Liver (tissue), 3 donors: ENCODE measurements at regions not wholly inside any gene's neighbourhood (a gene's known extent, or its start where the extent isn't known, plus 50 kb on each side); places are given as distances from the start of the nearest gene placed in this dataset.

Experiments
- ATF3 ChIP-seq: IDR thresholded peaks from 2 replicates; pipeline ENCODE4 v1.6.1; 2016; ENCODE audit warnings: antibody characterized with exemption
- CTCF ChIP-seq: fragments of 150-350 bp; IDR thresholded peaks from 2 replicates; pipeline ENCODE4 v1.5.1; 2017; ENCODE audit warnings: improper control_type of control experiment, low read depth, low read length; ENCODE audit not compliant: missing input control
- GABPA ChIP-seq, 2 donors: IDR thresholded peaks in 1 of 2; conservative IDR thresholded peaks in 1 of 2; 2 replicates each; pipeline ENCODE4 v1.6.1; 2016; ENCODE audit warnings: antibody characterized with exemption in 2 of 2, mild to moderate bottlenecking in 1 of 2, moderate library complexity in 1 of 2
- MAX ChIP-seq: IDR thresholded peaks from 2 replicates; pipeline ENCODE4 v1.6.1; 2016; ENCODE audit warnings: antibody characterized with exemption
- SP1 ChIP-seq: IDR thresholded peaks from 2 replicates; pipeline ENCODE4 v1.6.1; 2018; ENCODE audit warnings: antibody characterized with exemption, mild to moderate bottlenecking
- donor health status: healthy.
- donor health status: healthy.

GRCh38 chr18:55641486-55641885 lies 53.5 kb upstream of the TCF4 start:
- TF ChIP-seq CTCF (no peak), ATF3 (no peak), SP1 (no peak), MAX (no peak), GABPA (IDR thresholded peaks at IDR 0.05 in 1 of 2, conservative IDR thresholded peaks at IDR 0.05 in 1 of 2) (no peak)
